ENCODE measurements at regions not wholly inside any gene's neighbourhood (a gene's known extent, or its start where the extent isn't known, plus 50 kb on each side); places are given as distances from the start of the nearest gene placed in this dataset.

GRCh38 chr5:14036947-14037346, 92.5 kb upstream of the DNAH5 start:
- no peak for DNase-seq (ENCODE audit: low spot score)
- H3K27ac Mint-ChIP-seq = peak overlapping the region; percentile 95
- peaks cover 48% of the 10 kb centered on the region for H3K4me1 Mint-ChIP-seq
- peaks cover 3% of the 10 kb centered on the region; the same call in 1 of the 2 replicates for H3K9me3 Mint-ChIP-seq
- TF ChIP-seq E2F4 (CRISPR knock-in tag; IDR thresholded peaks at IDR 0.05; ENCODE audit: borderline replicate concordance, low read depth) (no peak), SP1 (CRISPR knock-in tag; conservative IDR thresholded peaks at IDR 0.05) (no peak), OVOL2 (CRISPR knock-in tag; IDR thresholded peaks at IDR 0.05; ENCODE audit: borderline replicate concordance) (no peak), FOXJ3 (CRISPR knock-in tag; IDR thresholded peaks at IDR 0.05; ENCODE audit: borderline replicate concordance) (no peak), FOXP1 (CRISPR knock-in tag; IDR thresholded peaks at IDR 0.05; ENCODE audit: borderline replicate concordance) (no peak), AFF4 (CRISPR knock-in tag; IDR thresholded peaks at IDR 0.05; ENCODE audit: borderline replicate concordance) (no peak), RORB (CRISPR knock-in tag; IDR thresholded peaks at IDR 0.05) (no peak), CTCF (IDR thresholded peaks at IDR 0.05) (no peak), ZNF138 (CRISPR knock-in tag; conservative IDR thresholded peaks at IDR 0.05) (no peak), ZSCAN18 (CRISPR knock-in tag; IDR thresholded peaks at IDR 0.05) (no peak), CREB1 (CRISPR knock-in tag; IDR thresholded peaks at IDR 0.05) (no peak), ZMAT4 (CRISPR knock-in tag; IDR thresholded peaks at IDR 0.05) (no peak), GTF2I (CRISPR knock-in tag; conservative IDR thresholded peaks at IDR 0.05) (no peak), JUN (CRISPR knock-in tag; IDR thresholded peaks at IDR 0.05) (no peak)
- peaks cover 36% of the 10 kb centered on the region for H3K27me3 Mint-ChIP-seq (ENCODE audit: low read depth)
- ATAC-seq = peak; percentile 40
- peak overlapping the region; percentile 58 for H3K4me3 Mint-ChIP-seq
- no peaks in the 10 kb centered on the region for H3K36me3 Mint-ChIP-seq
- ChIA-PET CTCF (no interaction called here), POLR2A (no interaction called here)

- ChIA-PET POLR2A (no interaction called here), CTCF (no interaction called here)
- DNase-seq (ENCODE audit: low spot score) (peak; percentile 17), ATAC-seq (peak; percentile 51)
- peak overlapping the region; percentile 58 for H3K4me3 Mint-ChIP-seq
- peaks cover 44% of the 10 kb centered on the region for H3K4me1 Mint-ChIP-seq
- peaks cover 3% of the 10 kb centered on the region; the same call in 1 of the 2 replicates for H3K9me3 Mint-ChIP-seq
- H3K27ac Mint-ChIP-seq = peak overlapping the region; percentile 95
- no peaks in the 10 kb centered on the region for H3K36me3 Mint-ChIP-seq
- TF ChIP-seq CBFB (CRISPR knock-in tag; IDR thresholded peaks at IDR 0.05; ENCODE audit: low read depth) = no peak
- TF ChIP-seq AR (CRISPR knock-in tag; IDR thresholded peaks at IDR 0.05) = no peak
- no peak for TF ChIP-seq CREM (CRISPR knock-in tag; IDR thresholded peaks at IDR 0.05)
- no peak for TF ChIP-seq NFYB (CRISPR knock-in tag; conservative IDR thresholded peaks at IDR 0.05; ENCODE audit: low read depth)
- H3K27me3 Mint-ChIP-seq (ENCODE audit: low read depth) = peaks cover 36% of the 10 kb centered on the region
These were observed 92.0 kb upstream of the DNAH5 start for GRCh38 chr5:14036514-14036913.

Measured in WTC11 (cell line).